ENCODE measurements at regions not wholly inside any gene's neighbourhood (a gene's known extent, or its start where the extent isn't known, plus 50 kb on each side); places are given as distances from the start of the nearest gene placed in this dataset.
"Not testable (repeated sequence)": the region's sequence is repeated elsewhere in the genome, so short reads cannot be mapped to it uniquely, and the experiment has no call there.

GRCh38 chr21:35204125-35204524 is 155.0 kb upstream of the RUNX1 start:
- no peak for DNase-seq

- DNase-seq = no peak
Observed at GRCh38 chr21:35203093-35203977, 154.2 kb upstream of the RUNX1 start.

DNA sequence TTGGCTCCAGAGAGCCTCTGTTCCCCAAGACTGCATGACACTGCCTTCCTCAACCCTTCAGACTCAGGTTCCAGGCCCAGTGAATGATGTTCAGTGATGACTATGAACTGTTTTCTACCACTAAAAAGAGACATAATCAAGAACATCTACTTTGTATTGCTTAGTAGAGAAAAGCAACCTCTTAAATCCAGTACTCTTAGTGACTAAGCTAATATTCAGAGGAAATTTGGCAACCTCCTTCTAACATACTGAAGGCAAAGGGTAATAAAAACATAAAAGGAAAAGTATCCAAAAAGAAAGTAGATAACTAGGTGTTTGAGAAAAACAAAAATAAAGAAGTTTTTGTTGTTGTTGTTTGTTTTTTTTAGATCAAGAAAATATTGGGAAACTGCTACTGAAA is 153.3 kb upstream of the RUNX1 start:
- no peak for DNase-seq

GRCh38 chr21:35201799-35202198 is 152.7 kb upstream of the RUNX1 start:
- no peak for DNase-seq

- no peak for DNase-seq
Observed at GRCh38 chr21:35201288-35201687, 152.2 kb upstream of the RUNX1 start.

- no peak for DNase-seq
Observed at GRCh38 chr21:35199733-35200015, 150.6 kb upstream of the RUNX1 start.

GRCh38 chr21:35198982-35199732 is 150.1 kb upstream of the RUNX1 start:
- no peak for DNase-seq

- no peak for DNase-seq
Observed at GRCh38 chr21:35198565-35198964, 149.5 kb upstream of the RUNX1 start.

DNA sequence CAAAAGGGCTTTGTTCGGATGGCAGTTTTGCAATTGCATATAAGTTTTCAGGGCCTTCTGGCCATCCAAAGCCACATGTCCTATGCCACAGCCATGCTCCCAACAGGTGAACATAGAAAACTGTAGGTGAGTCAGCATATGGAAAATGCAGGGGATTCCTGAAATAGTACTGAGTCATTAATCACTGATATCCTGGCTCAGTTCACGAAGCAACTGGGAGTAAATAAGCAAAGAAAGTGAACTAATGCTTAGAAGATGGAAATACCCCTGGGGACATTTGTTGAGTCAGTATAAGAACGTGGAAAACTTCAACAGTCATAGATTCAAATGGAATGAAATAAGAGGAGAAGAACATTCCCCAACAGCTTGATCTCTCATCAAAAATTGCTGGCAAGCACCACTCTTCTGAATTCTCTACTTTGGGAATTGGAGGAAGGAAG is 148.9 kb upstream of the RUNX1 start:
- no peak for DNase-seq

DNA sequence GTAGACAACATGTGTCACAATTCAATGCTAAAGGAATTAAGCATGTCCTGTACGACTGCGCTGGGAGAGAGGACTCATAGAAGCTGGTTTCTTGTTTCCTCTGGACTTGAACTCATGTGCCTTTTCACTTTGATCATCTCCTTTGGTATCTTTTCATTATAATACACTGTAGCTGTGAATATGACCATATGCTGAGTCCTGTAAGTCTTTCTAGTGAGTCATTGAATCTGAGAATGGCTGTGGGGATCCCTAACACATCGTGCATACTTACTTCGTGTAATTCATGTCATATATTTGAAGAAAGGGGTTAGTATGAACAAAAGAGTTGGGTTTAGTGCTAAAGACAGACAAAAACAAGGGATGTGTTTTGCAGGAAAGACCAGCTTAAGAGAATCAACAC is 148.1 kb upstream of the RUNX1 start:
- DNase-seq = no peak

GRCh38 chr21:35196128-35196527 is 147.0 kb upstream of the RUNX1 start:
- no peak for DNase-seq

- no peak for DNase-seq
Observed at GRCh38 chr21:35195232-35195631, 146.1 kb upstream of the RUNX1 start.

DNA sequence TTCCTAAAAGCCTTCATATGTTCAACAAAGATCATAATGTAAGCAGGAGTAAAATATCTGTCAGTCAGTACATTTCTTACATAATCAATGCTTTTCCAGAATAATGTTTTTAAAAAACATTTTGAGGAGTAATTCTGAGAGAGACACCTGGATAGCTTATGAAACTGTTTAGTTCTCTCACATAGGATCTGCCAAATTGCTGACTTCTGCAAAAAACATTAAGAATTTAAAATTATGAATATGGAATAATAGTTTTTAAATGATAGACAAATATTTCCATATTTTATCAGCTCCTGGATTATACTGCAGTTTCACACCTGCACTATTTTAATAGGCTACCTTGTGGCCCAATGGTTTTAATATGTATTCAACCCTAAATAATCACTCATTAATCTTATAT is 142.7 kb upstream of the RUNX1 start:
- DNase-seq = no peak

- no peak for DNase-seq
Observed at GRCh38 chr21:35191128-35191527, 142.0 kb upstream of the RUNX1 start.

- no peak for DNase-seq
Observed at GRCh38 chr21:35190201-35190701, 141.1 kb upstream of the RUNX1 start.

GRCh38 chr21:35189077-35189863 is 140.2 kb upstream of the RUNX1 start:
- no peak for DNase-seq

DNA sequence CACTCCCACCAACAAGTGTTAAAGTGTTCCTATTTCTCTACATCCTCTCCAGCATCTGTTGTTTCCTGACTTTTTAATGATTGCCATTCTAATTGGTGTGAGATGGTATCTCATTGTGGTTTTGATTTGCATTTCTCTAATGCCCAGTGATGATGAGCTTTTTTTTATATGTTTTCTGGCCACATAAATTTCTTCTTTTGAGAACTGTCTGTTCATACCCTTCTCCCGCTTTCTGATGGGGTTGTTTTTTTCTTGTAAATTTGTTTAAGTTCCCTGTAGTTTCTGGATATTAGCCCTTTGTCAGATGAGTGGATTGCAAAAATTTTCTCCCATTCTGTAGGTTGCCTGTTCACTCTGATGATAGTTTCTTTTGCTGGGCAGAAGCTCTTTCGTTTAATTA is 134.3 kb upstream of the RUNX1 start:
- not testable (repeated sequence) for DNase-seq

DNA sequence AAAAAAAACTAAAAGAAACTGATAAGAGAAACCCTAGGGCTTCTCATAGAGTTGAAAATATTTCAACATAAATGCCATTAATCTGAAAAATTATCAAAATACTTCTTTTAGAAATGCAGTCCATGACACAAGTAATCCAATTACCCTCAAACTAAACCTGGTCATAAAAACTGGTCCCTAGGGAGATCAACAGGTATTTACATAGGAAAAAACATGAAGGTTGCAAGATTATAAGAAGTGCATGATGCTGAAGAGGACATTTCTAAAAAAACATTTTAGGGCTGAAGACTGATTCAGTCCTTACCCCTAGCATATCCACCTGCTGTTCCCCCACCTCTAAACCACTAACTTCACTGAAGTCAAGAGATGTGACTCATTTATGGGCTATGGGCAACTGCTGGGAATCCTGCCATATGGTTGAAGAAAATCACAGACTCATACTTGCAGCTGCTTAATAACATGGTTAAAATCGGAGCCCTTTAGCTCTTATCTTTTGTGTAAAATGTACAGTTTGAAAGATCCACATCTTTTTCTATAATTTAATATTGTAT is 131.0 kb upstream of the RUNX1 start:
- no peak for DNase-seq

DNA sequence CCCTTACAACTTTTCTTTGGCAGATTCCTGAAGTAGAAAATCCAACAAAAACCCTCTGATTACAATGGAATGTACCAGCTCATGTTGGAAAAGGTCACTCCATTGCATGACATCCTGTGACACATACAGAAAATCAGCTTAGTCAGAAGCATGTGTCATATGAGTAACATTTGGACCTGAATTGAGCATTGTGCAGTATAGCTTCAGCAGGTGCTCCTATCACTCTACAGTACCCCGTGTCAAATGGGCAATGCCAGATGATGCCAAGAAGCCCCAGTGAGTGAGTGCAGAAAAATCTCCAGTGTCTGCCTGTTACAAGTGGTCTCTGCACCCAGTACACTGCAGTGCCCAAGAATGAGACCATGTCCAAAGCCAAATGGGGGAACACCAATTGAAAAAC is 129.7 kb upstream of the RUNX1 start:
- no peak for DNase-seq

DNA sequence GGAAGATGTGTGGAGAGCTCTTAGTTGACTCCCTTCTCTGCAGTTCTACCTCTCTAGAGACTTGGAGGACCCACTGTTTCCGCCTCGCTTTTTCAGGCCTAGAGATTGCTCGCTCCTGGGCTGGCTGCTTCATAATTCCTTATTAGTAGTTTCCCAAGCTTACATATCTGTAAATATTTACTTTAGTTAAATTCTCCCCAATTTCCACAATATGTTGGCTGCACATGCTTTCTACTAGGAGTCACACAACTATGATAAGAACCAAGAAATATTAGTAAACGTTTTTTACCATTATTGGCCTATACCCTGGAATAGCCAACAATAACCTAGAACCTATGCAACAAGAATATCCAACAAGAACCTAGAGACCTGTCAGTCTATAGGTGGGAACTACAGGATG is 129.0 kb upstream of the RUNX1 start:
- DNase-seq = no peak

DNA sequence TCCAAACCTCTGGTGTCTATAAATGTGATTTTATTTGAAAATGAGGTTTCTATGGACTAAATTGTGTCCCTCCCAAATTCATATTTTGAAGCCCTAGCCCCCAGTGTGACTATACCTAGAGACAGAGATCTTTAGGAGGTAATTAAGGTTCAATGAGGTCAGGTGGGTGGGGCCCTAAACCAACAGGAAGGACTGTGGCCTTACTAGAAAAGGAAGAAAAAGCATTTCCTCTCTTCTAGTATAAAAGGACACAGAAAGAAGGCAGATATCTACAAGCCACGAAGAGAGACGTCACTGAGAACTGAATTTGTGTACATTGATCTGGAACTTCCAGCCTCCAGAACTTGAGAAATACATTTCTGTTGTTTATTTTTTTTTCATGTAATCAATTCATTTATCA is 123.1 kb upstream of the RUNX1 start:
- DNase-seq = no peak

DNA sequence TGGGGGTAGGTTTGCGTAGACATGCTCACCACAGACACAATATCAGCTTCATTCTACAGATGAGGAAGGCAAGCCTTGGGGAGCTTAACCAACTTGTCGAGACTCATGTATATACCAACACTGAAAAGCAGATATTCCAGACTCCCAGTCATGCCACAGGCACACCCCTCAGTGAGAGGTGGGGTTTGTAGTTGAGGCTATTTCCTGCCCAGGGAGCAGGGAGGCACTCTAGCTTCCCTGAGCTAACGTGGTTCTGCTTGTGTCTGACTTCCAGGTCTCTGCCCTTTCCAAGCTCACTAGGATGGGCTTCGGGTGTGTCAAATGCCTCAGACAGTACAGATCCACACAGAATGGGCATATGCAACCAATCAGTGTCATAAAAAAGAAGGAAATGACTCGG is 122.3 kb upstream of the RUNX1 start:
- no peak for DNase-seq
